Stimulated activated naive CD8-positive, alpha-beta T cell treated with anti-CD3 and anti-CD28 coated beads, Interleukin-15, amount 100 ng/mL, for 72 hours (primary cell): ENCODE measurements at regions not wholly inside any gene's neighbourhood (a gene's known extent, or its start where the extent isn't known, plus 50 kb on each side); places are given as distances from the start of the nearest gene placed in this dataset.

Source experiments
- ATAC-seq: fragments of 150-1000 bp; cut with Tn5 transposase; 2 replicates; pipeline ENCODE4 v1.10.0; 2021; ENCODE audit warnings: mild to moderate bottlenecking, moderate library complexity
- DNase-seq, 2 donors: peaks; one replicate each; pipeline ENCODE4 v3.0.0; 2021 to 2022
- H3K27ac Mint-ChIP-seq, 2 donors: one replicate each; pipeline ENCODE4 v1.8.0; 2022; ENCODE audit warnings: mild to moderate bottlenecking in 2 of 2, mixed read lengths in 2 of 2, moderate library complexity in 2 of 2
- H3K27me3 Mint-ChIP-seq: one replicate; pipeline ENCODE4 v1.8.0; 2022; ENCODE audit warnings: mixed read lengths
- H3K4me1 Mint-ChIP-seq: one replicate; pipeline ENCODE4 v1.8.0; 2022; ENCODE audit warnings: mild to moderate bottlenecking, mixed read lengths
- H3K4me3 Mint-ChIP-seq, 2 donors: one replicate each; pipeline ENCODE4 v1.8.0; 2022; ENCODE audit warnings: mild to moderate bottlenecking in 2 of 2, mixed read lengths in 2 of 2, moderate library complexity in 1 of 2
- H3K9me3 Mint-ChIP-seq, 2 donors: one replicate each; pipeline ENCODE4 v1.8.0; 2022; ENCODE audit warnings: mixed read lengths in 2 of 2

DNA sequence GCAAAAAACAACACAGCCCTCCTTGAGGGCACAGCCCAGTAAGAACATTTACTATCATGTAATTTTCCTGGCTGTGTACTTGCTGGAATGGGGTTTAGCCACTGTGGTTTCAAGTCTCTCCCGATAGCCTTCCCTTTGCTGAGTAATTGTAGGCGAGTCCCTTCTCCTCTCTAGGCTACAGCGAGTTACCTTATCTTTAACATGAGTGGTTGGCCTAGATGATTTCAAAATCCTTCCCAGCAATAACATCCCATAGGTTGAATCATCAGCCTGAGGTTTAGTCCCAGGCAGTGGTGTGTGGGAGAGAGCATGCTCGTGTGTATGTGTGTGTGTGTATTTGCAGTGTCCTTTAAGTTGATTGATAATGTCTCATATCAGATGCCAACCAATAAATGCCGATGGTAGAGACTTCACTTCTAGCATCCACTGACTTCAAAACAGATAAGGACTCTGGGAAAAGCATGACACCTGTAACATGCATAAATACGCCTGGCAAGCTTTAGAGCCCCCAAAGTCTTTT, 142.9 kb upstream of the ZMIZ1 start:
- ATAC-seq (no peak), DNase-seq (no peak)
- Mint-ChIP-seq H3K27ac (no peak overlapping the region), H3K4me3 (no peak overlapping the region), H3K27me3 (no peaks in the 10 kb centered on the region), H3K4me1 (no peaks in the 10 kb centered on the region), H3K9me3 (no peaks in the 10 kb centered on the region)

DNA sequence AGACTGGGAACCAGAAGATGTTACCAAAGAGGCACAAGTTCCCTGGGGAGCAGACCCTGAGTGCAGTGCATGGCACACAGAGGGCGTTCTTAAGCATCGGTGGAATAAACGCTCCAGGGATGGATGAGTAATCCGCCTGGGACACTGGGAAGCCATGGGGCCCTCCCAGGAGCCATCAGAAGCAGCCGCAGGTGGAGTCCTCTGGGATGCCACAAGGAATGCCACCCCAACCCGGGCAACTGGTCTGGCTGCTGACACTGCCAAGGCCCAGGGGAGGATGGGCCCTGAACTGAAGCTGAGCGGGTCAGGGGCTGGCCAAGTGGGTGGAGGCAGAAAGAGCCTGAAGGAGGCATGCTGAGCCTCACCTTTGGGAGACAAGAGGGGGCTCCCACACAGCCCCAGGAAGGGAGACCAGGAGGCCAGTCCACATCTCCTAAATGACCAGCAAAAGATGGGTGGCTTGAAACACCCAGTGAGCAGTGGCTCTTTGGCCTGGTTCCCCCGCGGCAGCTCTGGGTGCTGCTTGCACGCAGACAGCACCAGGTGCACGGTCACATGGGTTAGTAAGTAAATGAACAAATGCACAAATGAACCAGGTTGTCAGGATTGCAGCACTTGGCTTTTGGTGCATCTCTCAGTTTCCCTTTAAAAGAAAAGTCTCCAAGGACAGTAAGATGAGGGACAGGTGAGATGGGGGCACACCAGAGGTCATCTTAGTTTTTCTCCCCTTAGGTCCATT, 141.3 kb upstream of the ZMIZ1 start:
- ATAC-seq, result no peak

DNA sequence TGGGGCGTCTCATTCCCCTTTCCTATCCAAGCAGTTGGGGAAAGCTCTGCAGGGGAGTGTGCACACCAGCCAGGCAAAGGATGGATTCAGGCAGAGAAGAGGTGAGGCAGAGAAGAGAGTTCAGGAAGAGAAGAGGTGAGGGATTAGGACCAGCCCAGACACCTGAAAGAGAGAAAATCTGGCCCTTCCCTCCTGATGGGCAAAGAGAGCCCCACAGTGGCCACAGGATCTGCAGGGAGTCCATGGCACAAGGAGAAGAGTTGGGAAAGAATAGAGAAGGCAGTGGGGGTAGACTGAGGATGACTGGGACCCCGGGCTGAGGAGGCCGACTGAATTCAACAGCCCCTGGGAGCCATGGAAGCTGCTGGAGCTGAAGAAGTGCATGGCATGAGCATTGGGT, 140.4 kb upstream of the ZMIZ1 start:
- ATAC-seq, result no peak
- DNase-seq, result no peak
- Mint-ChIP-seq H3K4me3 (no peak overlapping the region), H3K4me1 (no peaks in the 10 kb centered on the region), H3K9me3 (no peaks in the 10 kb centered on the region), H3K27me3 (no peaks in the 10 kb centered on the region), H3K27ac (no peak overlapping the region)

More for the DNA sequence above, 141.3 kb upstream of the ZMIZ1 start:
- no peaks in the 10 kb centered on the region for H3K4me1 Mint-ChIP-seq
- DNase-seq, result no peak
- H3K9me3 Mint-ChIP-seq, result no peaks in the 10 kb centered on the region
- no peak overlapping the region for H3K27ac Mint-ChIP-seq
- no peaks in the 10 kb centered on the region for H3K27me3 Mint-ChIP-seq
- H3K4me3 Mint-ChIP-seq, result no peak overlapping the region

DNA sequence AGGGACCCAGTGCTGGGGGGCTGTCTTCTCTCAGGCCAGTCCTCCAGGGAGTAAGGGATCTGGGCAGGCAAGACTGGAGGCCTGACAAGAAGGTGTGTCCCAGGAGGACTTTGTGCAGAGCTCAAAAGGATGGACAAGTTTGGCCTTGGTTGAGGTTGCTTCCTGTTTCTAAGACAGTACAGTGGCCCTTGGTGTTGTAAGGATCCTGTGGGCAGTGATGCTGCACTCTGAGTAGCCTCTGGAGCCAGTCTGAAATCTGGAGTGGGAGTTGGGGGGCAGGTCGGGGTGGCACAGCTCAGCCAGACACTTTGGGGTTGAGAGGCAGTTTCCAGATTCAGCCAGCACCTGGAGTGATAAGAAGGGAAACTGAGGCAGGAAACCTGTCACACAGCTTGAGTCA, 139.2 kb upstream of the ZMIZ1 start:
- H3K4me3 Mint-ChIP-seq, result no peak overlapping the region

DNA sequence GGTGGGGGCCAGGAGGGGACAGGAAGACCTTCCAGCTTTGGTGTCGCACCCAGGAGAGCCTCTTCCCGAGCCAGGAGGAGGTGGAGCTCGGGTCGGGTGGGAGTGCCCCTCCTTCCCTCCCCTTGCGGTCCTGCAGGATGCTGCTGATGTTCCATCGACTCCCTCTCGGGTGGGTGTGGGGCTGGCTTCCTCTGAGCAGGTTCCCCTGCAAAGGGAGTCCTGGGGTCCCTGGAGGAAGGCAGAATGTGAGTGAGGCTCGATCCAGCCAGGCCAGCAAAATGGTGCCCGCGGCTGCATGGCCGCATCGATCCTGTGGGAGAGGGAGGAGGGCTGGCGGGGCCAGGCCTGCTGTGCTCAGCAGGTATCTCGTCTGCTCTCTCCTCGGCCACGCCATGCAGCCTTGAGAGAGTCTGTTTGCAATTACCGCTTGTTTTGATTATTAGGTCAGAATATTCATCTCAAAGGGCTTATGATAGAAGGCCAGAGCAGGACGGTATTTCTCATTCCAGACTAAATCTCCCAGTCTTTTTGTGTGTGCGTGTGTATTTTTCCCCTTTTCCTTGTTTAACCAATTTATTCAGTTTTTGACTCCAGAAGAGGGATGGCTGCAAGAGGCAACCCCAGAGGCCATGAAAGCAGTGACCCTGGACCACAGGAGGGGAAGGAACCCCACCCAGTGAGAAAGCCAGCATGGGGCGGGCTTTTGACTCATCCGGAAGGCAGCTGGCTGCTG, 137.3 kb upstream of the ZMIZ1 start:
- H3K4me3 Mint-ChIP-seq, result no peak overlapping the region

More for the DNA sequence above, 139.2 kb upstream of the ZMIZ1 start:
- Mint-ChIP-seq H3K9me3 (no peaks in the 10 kb centered on the region), H3K4me1 (no peaks in the 10 kb centered on the region), H3K27ac (peak overlapping the region in 1 of 2 donors; percentile 14), H3K27me3 (no peaks in the 10 kb centered on the region)
- ATAC-seq (no peak), DNase-seq (no peak)

DNA sequence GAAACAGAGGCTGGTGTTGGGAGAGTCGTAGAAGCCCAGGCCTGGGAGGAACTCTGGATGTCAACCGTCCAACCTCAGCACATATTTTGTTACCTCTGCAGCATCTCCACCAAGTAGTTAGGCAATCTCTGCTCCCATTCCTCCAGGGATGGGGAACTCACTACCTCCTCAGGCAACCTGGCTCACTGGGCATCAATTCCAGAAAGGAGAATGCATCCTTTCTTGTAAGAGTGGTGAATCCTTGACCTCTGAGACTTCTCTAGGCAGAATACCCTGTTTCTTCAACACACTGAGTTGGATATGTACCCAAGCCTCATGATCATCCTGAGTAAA, 136.7 kb upstream of the ZMIZ1 start:
- Mint-ChIP-seq H3K4me3 (no peak overlapping the region), H3K4me1 (no peaks in the 10 kb centered on the region), H3K9me3 (no peaks in the 10 kb centered on the region), H3K27me3 (no peaks in the 10 kb centered on the region), H3K27ac (no peak overlapping the region)
- ATAC-seq, result no peak
- no peak for DNase-seq

More for the DNA sequence above, 137.3 kb upstream of the ZMIZ1 start:
- H3K27ac Mint-ChIP-seq, result no peak overlapping the region
- DNase-seq (no peak), ATAC-seq (no peak)
- no peaks in the 10 kb centered on the region for H3K9me3 Mint-ChIP-seq
- H3K27me3 Mint-ChIP-seq, result no peaks in the 10 kb centered on the region
- H3K4me1 Mint-ChIP-seq, result no peaks in the 10 kb centered on the region

DNA sequence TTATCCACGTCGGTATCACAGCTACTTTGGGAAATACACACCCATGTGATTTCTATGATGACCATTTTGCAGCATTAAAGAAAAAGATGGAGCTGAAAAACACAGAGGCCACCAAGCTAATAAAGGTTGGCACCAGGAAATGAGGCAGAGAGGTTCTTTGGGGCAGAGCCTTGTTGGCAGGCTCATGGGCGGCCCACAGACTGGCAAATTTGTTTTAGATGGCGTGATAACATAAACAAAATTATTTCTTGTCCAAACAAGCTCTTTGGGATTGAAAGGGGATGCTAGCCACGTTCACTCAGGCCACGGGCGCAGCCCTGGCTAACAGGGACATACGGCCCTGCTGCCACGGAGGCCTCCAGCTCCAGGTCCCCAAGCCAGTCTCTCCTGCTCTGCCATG, 135.9 kb upstream of the ZMIZ1 start:
- H3K27ac Mint-ChIP-seq, result no peak overlapping the region
- ATAC-seq (no peak), DNase-seq (no peak)
- H3K4me3 Mint-ChIP-seq, result no peak overlapping the region
- no peaks in the 10 kb centered on the region for H3K27me3 Mint-ChIP-seq
- H3K4me1 Mint-ChIP-seq, result no peaks in the 10 kb centered on the region
- no peaks in the 10 kb centered on the region for H3K9me3 Mint-ChIP-seq

DNA sequence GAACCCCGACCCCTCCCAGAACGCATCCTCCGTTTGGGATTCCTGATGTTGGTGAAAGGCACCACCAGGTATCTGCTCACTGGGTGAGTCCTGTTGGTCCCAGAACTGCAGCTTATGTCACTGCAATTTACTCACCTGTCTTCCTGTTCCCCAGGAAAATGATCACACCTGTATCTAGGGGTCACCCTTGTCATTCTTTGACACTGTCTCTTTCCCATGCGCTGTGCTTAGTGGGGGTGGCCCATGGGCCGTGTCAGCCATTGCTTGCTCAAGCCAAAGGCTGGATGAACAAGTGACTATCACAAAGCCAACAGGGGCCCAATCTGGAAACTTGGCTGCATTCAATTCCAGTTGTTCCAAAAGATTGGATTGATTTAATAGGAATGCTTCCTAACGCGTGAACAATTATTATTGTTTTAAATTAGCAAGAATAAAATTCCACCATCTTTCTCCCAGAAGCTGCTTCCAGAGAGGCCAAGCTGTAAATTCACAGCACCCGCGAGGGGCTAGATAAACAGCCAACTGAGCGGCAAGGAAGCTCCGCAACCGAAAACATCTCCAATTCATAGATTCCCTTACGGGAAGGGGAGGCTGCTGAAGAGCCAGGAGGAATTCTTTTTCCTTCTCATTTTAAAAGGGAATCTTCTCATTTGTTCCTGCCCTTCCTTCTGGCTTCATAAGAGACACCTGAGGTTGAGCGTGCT, 134.8 kb upstream of the ZMIZ1 start:
- Mint-ChIP-seq H3K4me3 (no peak overlapping the region), H3K27me3 (no peaks in the 10 kb centered on the region), H3K9me3 (no peaks in the 10 kb centered on the region), H3K27ac (no peak overlapping the region), H3K4me1 (no peaks in the 10 kb centered on the region)
- DNase-seq, result no peak
- ATAC-seq, result no peak

DNA sequence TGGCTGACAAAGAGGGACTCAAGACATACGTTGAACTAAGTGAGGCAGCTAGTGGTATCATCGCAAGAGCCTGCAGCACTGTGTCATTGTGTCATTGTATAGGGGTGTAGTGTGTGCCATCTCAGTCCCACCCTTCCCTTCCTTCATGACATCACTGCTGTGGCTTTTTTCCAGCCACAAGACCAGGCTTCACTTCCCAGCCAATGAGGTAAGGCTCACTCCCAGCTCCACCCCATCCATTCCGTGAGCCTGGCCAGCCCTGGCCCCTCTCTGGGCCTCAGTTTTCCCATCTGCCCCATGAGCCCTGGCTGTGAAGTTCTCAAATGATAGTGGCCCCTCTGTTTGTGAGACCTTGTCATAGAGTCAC, 134.3 kb upstream of the ZMIZ1 start:
- Mint-ChIP-seq H3K27ac (no peak overlapping the region), H3K4me1 (no peaks in the 10 kb centered on the region), H3K9me3 (no peaks in the 10 kb centered on the region), H3K27me3 (no peaks in the 10 kb centered on the region), H3K4me3 (no peak overlapping the region)
- ATAC-seq (no peak), DNase-seq (no peak)

DNA sequence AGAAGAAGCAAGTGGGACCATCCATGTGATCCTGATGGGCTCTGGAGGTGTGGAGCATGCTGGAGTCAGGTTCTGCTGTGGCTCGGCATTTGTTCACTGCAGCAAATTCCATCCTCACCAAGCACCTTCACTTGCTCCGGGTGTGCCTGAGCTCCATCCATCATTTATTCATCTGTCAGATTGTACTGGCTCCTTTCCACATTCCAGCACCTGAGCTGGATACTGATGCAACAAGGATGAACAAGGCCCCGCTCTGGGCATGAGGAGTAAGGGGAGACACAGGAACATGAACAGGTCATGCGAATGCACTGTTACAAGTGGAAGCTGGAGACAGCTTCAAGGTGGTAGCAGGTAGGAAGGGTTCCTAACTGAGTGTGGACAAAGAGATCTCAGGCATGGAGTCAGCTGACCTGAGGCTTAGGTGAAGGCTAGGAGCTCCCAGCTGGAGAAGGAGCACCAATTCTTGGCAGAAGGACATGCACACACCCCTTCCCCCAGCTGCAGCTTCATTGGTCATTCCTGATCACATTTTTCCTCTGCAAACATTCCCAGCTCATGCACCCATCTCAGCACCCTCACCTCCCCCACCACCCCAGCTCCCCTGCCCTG, 133.7 kb upstream of the ZMIZ1 start:
- H3K27ac Mint-ChIP-seq, result no peak overlapping the region
- no peak overlapping the region for H3K4me3 Mint-ChIP-seq
- H3K27me3 Mint-ChIP-seq, result no peaks in the 10 kb centered on the region
- no peaks in the 10 kb centered on the region for H3K4me1 Mint-ChIP-seq
- ATAC-seq, result no peak
- DNase-seq, result no peak
- no peaks in the 10 kb centered on the region for H3K9me3 Mint-ChIP-seq

DNA sequence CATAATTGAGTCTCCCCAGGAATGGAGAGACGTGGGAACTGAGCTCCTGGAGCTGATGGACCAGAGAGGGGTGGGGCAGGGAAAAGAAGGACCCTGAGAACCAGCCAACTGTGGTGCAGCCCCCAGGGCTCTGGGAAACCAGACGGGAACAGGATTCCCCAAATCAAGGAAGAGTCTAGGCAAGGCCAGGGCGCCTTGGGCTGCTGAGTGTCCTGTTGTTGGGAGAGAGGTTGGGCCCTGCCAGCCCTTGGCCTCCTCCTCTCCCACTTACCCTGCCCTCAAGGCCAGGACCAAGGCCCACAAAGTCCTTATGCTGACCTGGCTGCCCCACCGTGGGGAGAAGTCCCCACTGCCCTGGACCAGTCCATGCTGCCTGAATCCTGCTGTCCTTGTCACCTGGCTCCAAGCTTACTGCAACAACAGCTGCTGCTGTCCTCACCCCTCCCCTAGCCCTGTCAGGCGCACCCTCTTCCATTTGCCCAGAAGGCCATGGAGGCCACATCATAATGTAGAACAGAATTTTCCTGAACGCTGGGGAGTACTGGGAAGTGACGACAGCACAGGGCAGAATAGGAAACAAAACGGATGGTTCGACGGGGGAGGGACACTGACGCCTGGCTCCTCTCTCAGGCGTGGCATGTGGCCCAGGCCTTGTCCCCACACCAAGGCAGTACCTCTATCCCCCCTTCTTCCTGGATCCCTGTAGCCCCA, 132.9 kb upstream of the ZMIZ1 start:
- H3K4me1 Mint-ChIP-seq, result no peaks in the 10 kb centered on the region
- no peaks in the 10 kb centered on the region for H3K27me3 Mint-ChIP-seq
- no peak overlapping the region for H3K4me3 Mint-ChIP-seq
- no peaks in the 10 kb centered on the region for H3K9me3 Mint-ChIP-seq
- peak overlapping the region in 1 of 2 donors; percentile 55 for H3K27ac Mint-ChIP-seq
- DNase-seq (no peak), ATAC-seq (no peak)

DNA sequence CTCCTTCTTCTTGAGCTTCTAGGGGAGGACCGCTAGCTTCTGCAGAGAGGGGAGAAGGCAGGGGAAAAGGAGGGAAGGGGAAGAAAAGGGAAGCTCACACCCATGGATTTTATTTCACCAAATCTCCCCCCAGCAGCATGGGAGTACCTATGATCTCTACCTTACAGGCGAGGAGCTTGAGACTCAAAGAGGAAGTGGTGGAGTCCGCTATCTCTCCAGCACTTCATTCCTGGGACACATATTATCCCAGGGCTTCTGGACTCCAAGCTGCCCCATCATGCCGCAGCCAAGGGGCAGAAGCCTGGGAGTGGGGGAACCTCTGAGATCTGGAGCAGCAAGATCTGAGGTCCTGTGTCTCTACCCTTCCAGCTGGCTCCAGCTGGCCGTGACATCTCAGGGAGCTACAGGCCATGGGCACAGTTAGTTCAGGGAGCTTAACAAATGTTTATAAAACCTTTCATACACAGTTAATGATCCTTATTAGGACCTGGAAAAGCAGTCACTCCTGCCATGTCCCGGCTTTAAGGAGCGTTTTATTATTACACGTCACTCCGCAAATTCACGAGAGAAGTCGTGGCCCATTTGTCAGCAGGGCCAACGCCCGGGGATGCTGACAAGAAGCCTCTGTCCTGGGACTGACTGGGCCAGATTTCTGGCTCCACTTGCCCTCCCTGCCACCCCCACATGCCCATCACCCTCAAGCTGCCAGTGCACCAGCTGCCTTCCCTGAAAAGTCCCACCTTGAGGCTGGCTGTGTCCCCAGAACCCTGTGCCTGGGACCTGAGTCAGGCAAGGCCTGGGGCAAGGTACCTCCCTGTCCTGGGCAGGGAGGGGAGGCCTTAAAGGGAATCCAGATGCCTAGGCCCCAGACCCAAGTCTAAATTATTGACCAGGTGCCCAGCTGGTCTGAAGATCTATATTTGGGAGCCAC, 132.1 kb upstream of the ZMIZ1 start:
- no peak overlapping the region for H3K4me3 Mint-ChIP-seq
- DNase-seq (no peak), ATAC-seq (no peak)
- H3K27me3 Mint-ChIP-seq, result no peaks in the 10 kb centered on the region
- H3K4me1 Mint-ChIP-seq, result no peaks in the 10 kb centered on the region
- H3K9me3 Mint-ChIP-seq, result no peaks in the 10 kb centered on the region
- peak overlapping the region in 1 of 2 donors; percentile 31 for H3K27ac Mint-ChIP-seq

DNA sequence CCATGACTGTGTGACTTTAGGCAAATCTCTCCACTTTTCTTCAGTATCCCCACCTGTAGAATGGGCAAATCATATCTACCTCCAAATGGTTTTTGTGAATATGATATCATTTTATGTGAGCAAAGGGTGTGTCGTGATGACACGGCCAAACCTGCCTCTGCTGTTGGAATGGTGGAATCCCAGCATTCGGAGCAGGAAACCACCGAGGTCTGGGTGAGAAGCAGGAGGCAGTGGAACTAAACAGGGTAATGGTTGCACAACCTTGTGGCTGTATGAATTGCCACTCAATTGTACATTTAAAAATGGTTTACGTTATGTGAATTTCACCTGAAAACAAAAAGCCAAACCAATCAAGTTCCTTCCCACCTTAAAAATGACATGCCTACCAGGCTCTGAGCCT, 131.4 kb upstream of the ZMIZ1 start:
- no peak for DNase-seq
- H3K4me3 Mint-ChIP-seq, result no peak overlapping the region
- H3K27ac Mint-ChIP-seq, result no peak overlapping the region
- ATAC-seq, result no peak
- H3K9me3 Mint-ChIP-seq, result peaks cover 0 to under 1% of the 10 kb centered on the region in 2 donors
- no peaks in the 10 kb centered on the region for H3K4me1 Mint-ChIP-seq
- no peaks in the 10 kb centered on the region for H3K27me3 Mint-ChIP-seq
